SU-DHL-6 (cell line): ENCODE measurements at regions not wholly inside any gene's neighbourhood (a gene's known extent, or its start where the extent isn't known, plus 50 kb on each side); places are given as distances from the start of the nearest gene placed in this dataset.

Experiments
- H2AFZ ChIP-seq: fragments of 200-600 bp; sonication (generic); 2 replicates; pipeline ENCODE4 v1.6.1; 2014; ENCODE audit warnings: low read depth, mild to moderate bottlenecking, moderate library complexity, mixed read lengths, antibody characterized with exemption, low read length; ENCODE audit not compliant: severe bottlenecking
- H3F3A ChIP-seq: fragments of 200-600 bp; shearing (Covaris generic); 2 replicates; pipeline ENCODE4 v1.6.0; 2016; ENCODE audit warnings: antibody characterized with exemption, mild to moderate bottlenecking; ENCODE audit not compliant: insufficient read depth
- H3K27ac ChIP-seq: fragments of 200-600 bp; sonication (generic); 2 replicates; pipeline ENCODE4 v1.5.1; 2016; ENCODE audit warnings: low read depth, mild to moderate bottlenecking, low read length, moderate library complexity, mixed read lengths
- H3K27me3 ChIP-seq: fragments of 200-600 bp; sonication (generic), shearing (Covaris generic); 2 replicates; pipeline ENCODE4 v1.6.0; 2014; ENCODE audit warnings: mild to moderate bottlenecking, low read length
- H3K36me3 ChIP-seq: fragments of 200-600 bp; sonication (generic); 2 replicates; pipeline ENCODE4 v1.6.1; 2014; ENCODE audit warnings: mild to moderate bottlenecking, low read length, mixed read lengths
- H3K4me2 ChIP-seq: fragments of 300-600, 200-600 bp; shearing (Covaris generic), sonication (generic); 2 replicates; pipeline ENCODE4 v1.6.0; 2014; ENCODE audit warnings: low read length, low read depth, mild to moderate bottlenecking; ENCODE audit not compliant: poor library complexity, severe bottlenecking
- H3K4me3 ChIP-seq: fragments of 200-600 bp; sonication (generic); 2 replicates; pipeline ENCODE4 v1.5.1; 2014; ENCODE audit warnings: antibody characterized with exemption, low read length, mild to moderate bottlenecking, mixed read lengths; ENCODE audit not compliant: insufficient read depth, poor library complexity, severe bottlenecking
- H3K79me2 ChIP-seq: fragments of 200-600 bp; sonication (generic); 2 replicates; pipeline ENCODE4 v1.6.1; 2014; ENCODE audit warnings: mild to moderate bottlenecking, low read length, moderate library complexity; ENCODE audit not compliant: insufficient read depth
- H3K9ac ChIP-seq: fragments of 200-600 bp; sonication (generic); 2 replicates; pipeline ENCODE4 v1.7.0; 2014; ENCODE audit warnings: mild to moderate bottlenecking, low read length
- H3K9me2 ChIP-seq: fragments of 200-600 bp; sonication (generic); replicated peaks from 2 replicates; pipeline ENCODE4 v1.6.1; 2014; ENCODE audit warnings: low read length; ENCODE audit not compliant: insufficient read depth
- H3K9me3 ChIP-seq: fragments of 200-600 bp; sonication (generic); 2 replicates; pipeline ENCODE4 v1.6.1; 2014; ENCODE audit warnings: low read length, mixed read lengths; ENCODE audit not compliant: insufficient read depth
- H4K20me1 ChIP-seq: fragments of 200-600 bp; sonication (generic); 2 replicates; pipeline ENCODE4 v1.6.1; 2014; ENCODE audit warnings: low read depth, mild to moderate bottlenecking, antibody characterized with exemption, low read length, moderate library complexity, mixed read lengths
- CTCF ChIP-seq: fragments of 200-600 bp; sonication (generic); IDR thresholded peaks from one replicate; pipeline ENCODE4 v1.5.1; 2017; ENCODE audit warnings: antibody characterized with exemption, mild to moderate bottlenecking, low read length, moderate library complexity; ENCODE audit not compliant: insufficient read depth, poor library complexity, severe bottlenecking
- EZH2phosphoT487 ChIP-seq: fragments of 200-600 bp; sonication (generic), shearing (Covaris generic); conservative IDR thresholded peaks from 2 replicates; pipeline ENCODE4 v1.6.1; 2018; ENCODE audit warnings: mild to moderate bottlenecking, antibody characterized with exemption, low read length, moderate library complexity, mixed read lengths

GRCh38 chr12:130226771-130227170 is 64.5 kb downstream of the FZD10 start:
- Histone ChIP-seq H3K4me3 (no peak overlapping the region), H3F3A (no peaks in the 10 kb centered on the region), H3K27ac (no peak overlapping the region), H3K9me2 (no peaks in the 10 kb centered on the region), H3K79me2 (no peaks in the 10 kb centered on the region), H3K36me3 (no peaks in the 10 kb centered on the region), H3K4me2 (no peak overlapping the region), H4K20me1 (no peaks in the 10 kb centered on the region), H2AFZ (no peak overlapping the region), H3K9me3 (peaks cover 6% of the 10 kb centered on the region), H3K9ac (no peak overlapping the region), H3K27me3 (no peaks in the 10 kb centered on the region)
- TF ChIP-seq EZH2phosphoT487 (no peak), CTCF (no peak)

- Histone ChIP-seq H3K9me3 (peaks cover 6% of the 10 kb centered on the region), H4K20me1 (no peaks in the 10 kb centered on the region), H3K9ac (no peak overlapping the region)
Observed at GRCh38 chr12:130227641-130228040, 65.4 kb downstream of the FZD10 start.

GRCh38 chr12:130236446-130236845 is 74.2 kb downstream of the FZD10 start:
- H2AFZ ChIP-seq = no peak overlapping the region
- no peaks in the 10 kb centered on the region for H3K79me2 ChIP-seq
- H3K9me3 ChIP-seq = no peaks in the 10 kb centered on the region
- no peak overlapping the region for H3K4me3 ChIP-seq
- H3K27ac ChIP-seq = no peak overlapping the region
- H4K20me1 ChIP-seq = no peaks in the 10 kb centered on the region
- no peak overlapping the region for H3K4me2 ChIP-seq
- no peaks in the 10 kb centered on the region for H3K9me2 ChIP-seq
- TF ChIP-seq EZH2phosphoT487 (no peak), CTCF (no peak)
- no peaks in the 10 kb centered on the region for H3K27me3 ChIP-seq
- no peaks in the 10 kb centered on the region for H3K36me3 ChIP-seq
- no peak overlapping the region for H3K9ac ChIP-seq
- no peaks in the 10 kb centered on the region for H3F3A ChIP-seq

More at GRCh38 chr12:130227641-130228040, 65.4 kb downstream of the FZD10 start:
- no peaks in the 10 kb centered on the region for H3K36me3 ChIP-seq
- no peak overlapping the region for H3K4me2 ChIP-seq
- H3K9me2 ChIP-seq = no peaks in the 10 kb centered on the region
- H3K79me2 ChIP-seq = no peaks in the 10 kb centered on the region
- H3K27ac ChIP-seq = no peak overlapping the region
- H3K4me3 ChIP-seq = no peak overlapping the region
- no peak overlapping the region for H2AFZ ChIP-seq
- no peaks in the 10 kb centered on the region for H3F3A ChIP-seq
- no peaks in the 10 kb centered on the region for H3K27me3 ChIP-seq
- TF ChIP-seq EZH2phosphoT487 (no peak), CTCF (no peak)
